Uterus (tissue), 2 donors: ENCODE measurements at regions not wholly inside any gene's neighbourhood (a gene's known extent, or its start where the extent isn't known, plus 50 kb on each side); places are given as distances from the start of the nearest gene placed in this dataset.

ENCODE experiments used
- POLR2A ChIP-seq, 2 donors: fragments of 450-650 bp; IDR thresholded peaks; one replicate each; pipeline ENCODE4 v1.6.1; 2016; ENCODE audit warnings: antibody characterized with exemption in 2 of 2, mild to moderate bottlenecking in 1 of 2, moderate library complexity in 1 of 2
- TF ChIP-seq, protein P1 (sequence below), 4 experiments: fragments of 200-600 bp in 2 of 4; fragments of 450-650 bp in 2 of 4; sonication (generic) in 2 of 4; IDR thresholded peaks; one replicate each; pipeline ENCODE4 v1.5.1; 2016 to 2019; ENCODE audit warnings: antibody characterized with exemption in 4 of 4, mild to moderate bottlenecking in 2 of 4, moderate library complexity in 1 of 4

DNA sequence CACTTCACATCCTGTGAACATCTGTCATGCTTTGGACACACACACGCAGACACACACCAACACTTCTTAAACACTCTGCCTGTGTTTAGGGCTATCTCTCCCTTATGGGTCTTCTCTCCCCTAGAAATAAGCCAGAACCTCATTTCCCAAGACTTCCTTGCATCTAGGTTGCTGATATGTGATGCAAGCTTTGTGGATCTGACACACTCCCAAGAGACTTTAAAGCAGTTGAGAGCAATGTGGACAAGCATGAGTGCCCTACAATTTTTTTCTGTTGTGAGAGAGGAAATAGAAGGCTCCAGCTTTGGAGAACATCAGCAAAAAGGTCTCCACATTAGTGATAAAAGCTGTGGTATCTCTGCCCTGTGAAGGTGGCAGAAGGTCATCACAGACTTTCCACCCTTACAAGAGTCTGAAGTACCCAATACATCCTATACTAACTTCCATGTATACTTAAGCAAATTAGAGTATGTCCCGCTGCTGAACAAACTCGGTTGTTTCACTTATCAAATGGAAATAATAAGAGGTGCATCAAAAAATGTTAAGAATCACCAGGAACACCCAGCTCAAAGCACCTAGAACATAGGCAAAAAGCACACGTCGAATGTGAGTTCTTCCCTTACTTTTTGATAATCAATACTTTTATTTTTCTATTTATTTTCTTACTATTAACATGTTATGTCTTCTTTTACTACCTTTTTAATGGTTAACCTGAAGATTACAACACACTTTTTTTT, 267.6 kb downstream of the SETD4 start:
- TF ChIP-seq, protein P1, sequence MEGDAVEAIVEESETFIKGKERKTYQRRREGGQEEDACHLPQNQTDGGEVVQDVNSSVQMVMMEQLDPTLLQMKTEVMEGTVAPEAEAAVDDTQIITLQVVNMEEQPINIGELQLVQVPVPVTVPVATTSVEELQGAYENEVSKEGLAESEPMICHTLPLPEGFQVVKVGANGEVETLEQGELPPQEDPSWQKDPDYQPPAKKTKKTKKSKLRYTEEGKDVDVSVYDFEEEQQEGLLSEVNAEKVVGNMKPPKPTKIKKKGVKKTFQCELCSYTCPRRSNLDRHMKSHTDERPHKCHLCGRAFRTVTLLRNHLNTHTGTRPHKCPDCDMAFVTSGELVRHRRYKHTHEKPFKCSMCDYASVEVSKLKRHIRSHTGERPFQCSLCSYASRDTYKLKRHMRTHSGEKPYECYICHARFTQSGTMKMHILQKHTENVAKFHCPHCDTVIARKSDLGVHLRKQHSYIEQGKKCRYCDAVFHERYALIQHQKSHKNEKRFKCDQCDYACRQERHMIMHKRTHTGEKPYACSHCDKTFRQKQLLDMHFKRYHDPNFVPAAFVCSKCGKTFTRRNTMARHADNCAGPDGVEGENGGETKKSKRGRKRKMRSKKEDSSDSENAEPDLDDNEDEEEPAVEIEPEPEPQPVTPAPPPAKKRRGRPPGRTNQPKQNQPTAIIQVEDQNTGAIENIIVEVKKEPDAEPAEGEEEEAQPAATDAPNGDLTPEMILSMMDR (IDR thresholded peaks at IDR 0.05): no peak
- TF ChIP-seq POLR2A (IDR thresholded peaks at IDR 0.05): no peak
